CD14-positive monocyte (primary cell): ENCODE measurements at regions not wholly inside any gene's neighbourhood (a gene's known extent, or its start where the extent isn't known, plus 50 kb on each side); places are given as distances from the start of the nearest gene placed in this dataset.

Source experiments
- DNase-seq, 3 donors: peaks; one replicate each; pipeline ENCODE4 v3.0.0-alpha.2; 2011 to 2022
- H2AFZ ChIP-seq: 2 replicates; pipeline ENCODE4 v1.6.0; 2012; ENCODE audit warnings: mild to moderate bottlenecking, low read depth, low read length, inconsistent platforms; ENCODE audit not compliant: insufficient read depth, poor library complexity, severe bottlenecking
- H3K27ac ChIP-seq, 2 donors: 1 replicate in 1 of 2; 2 replicates in 1 of 2; pipeline ENCODE4 v1.5.1; 2012 to 2013; ENCODE audit warnings: low read length in 2 of 2, control low read depth in 1 of 2, inconsistent platforms in 1 of 2, low read depth in 1 of 2, mild to moderate bottlenecking in 1 of 2
- H3K27me3 ChIP-seq, 2 donors: one replicate each; pipeline versions ENCODE4 v1.6.0 to v1.6.1; 2011 to 2013; ENCODE audit warnings: low read length in 2 of 2; ENCODE audit not compliant: control insufficient read depth in 2 of 2, insufficient read depth in 2 of 2
- H3K36me3 ChIP-seq, 2 donors: replicated peaks in 1 of 2; 1 replicate in 1 of 2; 2 replicates in 1 of 2; pipeline versions ENCODE4 v1.5.1 to v1.6.1; 2012 to 2013; ENCODE audit warnings: low read length in 2 of 2, control low read depth in 1 of 2, inconsistent platforms in 1 of 2, mild to moderate bottlenecking in 1 of 2; ENCODE audit not compliant: insufficient read depth in 2 of 2, control insufficient read depth in 1 of 2
- H3K4me1 ChIP-seq, 2 donors: 1 replicate in 1 of 2; 2 replicates in 1 of 2; pipeline versions ENCODE4 v1.5.1 to v1.6.1; 2012 to 2013; ENCODE audit warnings: low read length in 2 of 2, control low read depth in 1 of 2, inconsistent platforms in 1 of 2, mild to moderate bottlenecking in 1 of 2, moderate library complexity in 1 of 2; ENCODE audit not compliant: insufficient read depth in 2 of 2, control insufficient read depth in 1 of 2
- H3K4me2 ChIP-seq: replicated peaks from 2 replicates; pipeline ENCODE3; 2012; ENCODE audit warnings: low read length, moderate library complexity, mild to moderate bottlenecking; ENCODE audit not compliant: poor library complexity, severe bottlenecking; ENCODE audit errors: extremely low read depth
- H3K4me3 ChIP-seq, 3 experiments: fragments of 200-600 bp in 1 of 3; sonication (generic) in 1 of 3; replicated peaks in 1 of 3; 1 replicate in 2 of 3; 2 replicates in 1 of 3; pipeline ENCODE4 v1.5.1; 2011 to 2013; ENCODE audit warnings: low read length in 3 of 3, mild to moderate bottlenecking in 3 of 3, control low read depth in 2 of 3, low read depth in 2 of 3, inconsistent platforms in 1 of 3, moderate library complexity in 1 of 3
- H3K79me2 ChIP-seq: 2 replicates; pipeline ENCODE4 v1.6.0; 2012; ENCODE audit warnings: mild to moderate bottlenecking, control low read depth, inconsistent platforms, low read length, moderate library complexity; ENCODE audit not compliant: insufficient read depth
- H3K9ac ChIP-seq: 2 replicates; pipeline ENCODE4 v1.6.0; 2017; ENCODE audit warnings: low read length, mild to moderate bottlenecking; ENCODE audit not compliant: insufficient read depth, poor library complexity, severe bottlenecking
- H3K9me3 ChIP-seq, 2 donors: replicated peaks in 1 of 2; 1 replicate in 1 of 2; 2 replicates in 1 of 2; pipeline versions ENCODE4 v1.5.1 to v1.6.1; 2012 to 2013; ENCODE audit warnings: low read length in 2 of 2, control low read depth in 1 of 2; ENCODE audit not compliant: control insufficient read depth in 1 of 2, insufficient read depth in 1 of 2
- H4K20me1 ChIP-seq: 2 replicates; pipeline ENCODE4 v1.6.0; 2012; ENCODE audit warnings: mild to moderate bottlenecking, low read length, control low read depth, moderate library complexity; ENCODE audit not compliant: insufficient read depth
- H3K27ac Mint-ChIP-seq, 7 donors: one replicate each; pipeline ENCODE4 v1.8.0; 2020; ENCODE audit warnings: mild to moderate bottlenecking in 7 of 7, mixed read lengths in 7 of 7, moderate library complexity in 6 of 7, inconsistent platforms in 2 of 7
- H3K27me3 Mint-ChIP-seq, 3 donors: one replicate each; pipeline ENCODE4 v1.8.0; 2021 to 2022; ENCODE audit warnings: low read depth in 3 of 3, mild to moderate bottlenecking in 3 of 3, mixed read lengths in 3 of 3, moderate library complexity in 3 of 3, inconsistent platforms in 1 of 3
- H3K36me3 Mint-ChIP-seq, 2 donors: one replicate each; pipeline ENCODE4 v1.8.0; 2020; ENCODE audit warnings: mixed read lengths in 2 of 2, inconsistent platforms in 1 of 2, mild to moderate bottlenecking in 1 of 2
- H3K4me1 Mint-ChIP-seq: one replicate; pipeline ENCODE4 v1.8.0; 2020; ENCODE audit warnings: mild to moderate bottlenecking, mixed read lengths
- H3K4me3 Mint-ChIP-seq, 2 donors: one replicate each; pipeline ENCODE4 v1.8.0; 2020; ENCODE audit warnings: mild to moderate bottlenecking in 2 of 2, mixed read lengths in 2 of 2, moderate library complexity in 1 of 2
- H3K9me3 Mint-ChIP-seq, 7 donors: one replicate each; pipeline ENCODE4 v1.8.0; 2020 to 2022; ENCODE audit warnings: mixed read lengths in 7 of 7, mild to moderate bottlenecking in 6 of 7, moderate library complexity in 6 of 7, inconsistent platforms in 2 of 7
- CTCF ChIP-seq: fragments of 200-600 bp; IDR thresholded peaks from one replicate; pipeline ENCODE4 v1.8.0; 2022; ENCODE audit warnings: antibody characterized with exemption, mild to moderate bottlenecking
- WGBS: methylation state at CpG from one replicate; pipeline ENCODE4 v1.1.5; 2013; ENCODE audit warnings: missing lambda C conversion rate; ENCODE audit not compliant: insufficient coverage; 5-methylcytosine and 5-hydroxymethylcytosine counted together
- intact Hi-C, 2 donors: fragments of 100-400 bp; cut with micrococcal nuclease; formaldehyde crosslinking; loops; one replicate each; pipeline versions ENCODE4 v1.15.0 to v1.15.1; 2023

GRCh38 chr3:159882367-159882766 lies 106.3 kb upstream of the IL12A start:
- intact Hi-C loops: loop anchor here in 1 of 2 donors (5.0 kb wide), 2 partner anchors 125 to 535 kb away; no protein-coding TSS in a partner anchor
- TF ChIP-seq CTCF: no peak
- no peak overlapping the region for H3K9ac ChIP-seq
- H3K4me1 ChIP-seq: peaks cover 6 to 7% of the 10 kb centered on the region in 2 donors
- Mint-ChIP-seq H3K27me3 (peaks cover 0 to 1% (median 0%) of the 10 kb centered on the region in 3 donors), H3K9me3 (no peaks in the 10 kb centered on the region), H3K4me3 (no peak overlapping the region), H3K4me1 (peaks cover 23% of the 10 kb centered on the region), H3K27ac (no peak overlapping the region), H3K36me3 (no peaks in the 10 kb centered on the region)
- no peaks in the 10 kb centered on the region for H3K36me3 ChIP-seq
- DNase-seq: no peak
- no peaks in the 10 kb centered on the region for H3K9me3 ChIP-seq
- no CpG with 5 or more reads among the region's 3 CpGs for WGBS
- no peaks in the 10 kb centered on the region for H3K27me3 ChIP-seq
- peak overlapping the region; percentile 41 for H2AFZ ChIP-seq
- H4K20me1 ChIP-seq: no peaks in the 10 kb centered on the region
- H3K4me2 ChIP-seq: no peak overlapping the region
- no peak overlapping the region for H3K4me3 ChIP-seq
- no peak overlapping the region for H3K27ac ChIP-seq
- no peaks in the 10 kb centered on the region for H3K79me2 ChIP-seq

- Histone ChIP-seq H3K4me3 (no peak overlapping the region), H4K20me1 (no peaks in the 10 kb centered on the region), H3K27ac (no peak overlapping the region), H2AFZ (peak overlapping the region; percentile 41), H3K27me3 (no peaks in the 10 kb centered on the region), H3K9me3 (no peaks in the 10 kb centered on the region), H3K36me3 (no peaks in the 10 kb centered on the region), H3K79me2 (no peaks in the 10 kb centered on the region), H3K4me2 (no peak overlapping the region), H3K9ac (no peak overlapping the region), H3K4me1 (peaks cover 14% of the 10 kb centered on the region in 2 donors)
- DNase-seq: no peak
- WGBS: 49% methylated on average over 4 of the region's 12 CpGs
- peaks cover 30% of the 10 kb centered on the region for H3K4me1 Mint-ChIP-seq
- TF ChIP-seq CTCF: no peak
- no peaks in the 10 kb centered on the region for H3K9me3 Mint-ChIP-seq
- peak overlapping the region in 1 of 7 donors; percentile 42 for H3K27ac Mint-ChIP-seq
- no peak overlapping the region for H3K4me3 Mint-ChIP-seq
- peaks cover 0 to 1% (median 0%) of the 10 kb centered on the region in 3 donors for H3K27me3 Mint-ChIP-seq
- intact Hi-C loops: loop anchor here in 1 of 2 donors (5.0 kb wide), 2 partner anchors 124 to 534 kb away; no protein-coding TSS in a partner anchor
- no peaks in the 10 kb centered on the region for H3K36me3 Mint-ChIP-seq
Observed at GRCh38 chr3:159882790-159883779, 105.5 kb upstream of the IL12A start.
